ENCODE measurements at regions not wholly inside any gene's neighbourhood (a gene's known extent, or its start where the extent isn't known, plus 50 kb on each side); places are given as distances from the start of the nearest gene placed in this dataset.

DNA sequence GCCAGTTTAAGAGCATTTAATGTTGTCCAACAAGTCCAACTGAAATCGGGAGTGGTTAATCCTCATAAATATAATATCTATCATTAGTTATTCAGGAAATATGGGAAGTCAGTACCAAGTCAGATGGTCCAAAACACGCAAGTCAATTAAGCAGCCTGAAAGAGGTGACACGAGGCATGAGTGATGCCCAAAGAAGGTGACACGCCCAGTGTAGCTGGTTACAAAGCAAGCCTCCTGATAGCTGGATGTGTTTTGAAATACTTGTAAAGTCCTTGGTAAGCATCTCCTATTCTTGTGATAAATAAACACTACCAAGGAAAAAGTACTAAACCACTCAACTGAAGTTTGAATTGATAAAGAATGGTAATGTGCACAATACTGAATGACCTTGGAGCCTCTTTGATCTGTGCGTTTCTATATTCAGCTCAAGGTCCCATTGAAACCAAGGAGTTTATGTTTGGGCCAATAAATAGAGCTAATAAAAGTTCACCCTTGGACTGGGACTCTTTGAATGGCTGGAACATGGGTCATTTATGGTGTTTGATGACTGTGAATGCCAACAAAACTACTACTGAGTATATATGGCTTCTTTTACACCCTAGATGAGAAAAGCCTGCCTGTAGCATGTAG, 93.2 kb upstream of the KLF3 start:
- Histone ChIP-seq H3K36me3 (replicated peaks in 1 of 2; ENCODE audit: control extremely low read depth in 1 of 2, control insufficient read depth in 1 of 2, extremely low read depth in 1 of 2, insufficient read depth in 2 of 2, low read length in 1 of 2) (no peaks in the 10 kb centered on the region), H3K9me3 (ENCODE audit: control extremely low read depth in 1 of 3, control insufficient read depth in 2 of 3, insufficient read depth in 1 of 3, low read length in 2 of 3) (no peaks in the 10 kb centered on the region), H3K4me2 (replicated peaks; ENCODE audit: low read depth, low read length, poor library complexity, severe bottlenecking) (no peak overlapping the region), H4K20me1 (ENCODE audit: control insufficient read depth, insufficient read depth, low read length, poor library complexity, severe bottlenecking) (no peaks in the 10 kb centered on the region), H3K9ac (ENCODE audit: low read length) (no peak overlapping the region), H3K4me3 (ENCODE audit: control extremely low read depth in 1 of 5, extremely low read depth in 1 of 5, insufficient read depth in 1 of 5, low read depth in 2 of 5, low read length in 4 of 5) (no peak overlapping the region), H3K27ac (ENCODE audit: low read length in 2 of 2) (no peak overlapping the region), H3K79me2 (ENCODE audit: control insufficient read depth, insufficient read depth, low read length) (no peaks in the 10 kb centered on the region), H3K27me3 (replicated peaks in 1 of 4; ENCODE audit: control extremely low read depth in 1 of 4, control insufficient read depth in 3 of 4, insufficient read depth in 4 of 4, low read length in 3 of 4) (no peaks in the 10 kb centered on the region), H3K4me1 (ENCODE audit: control insufficient read depth in 2 of 2, insufficient read depth in 2 of 2, low read length in 2 of 2) (no peaks in the 10 kb centered on the region), H2AFZ (ENCODE audit: insufficient read depth, low read depth, low read length, poor library complexity, severe bottlenecking) (no peak overlapping the region)
- Mint-ChIP-seq H3K4me3 (no peak overlapping the region), H3K27ac (no peak overlapping the region), H3K27me3 (peaks cover 12% of the 10 kb centered on the region), H3K9me3 (ENCODE audit: insufficient read depth) (no peaks in the 10 kb centered on the region), H3K4me1 (peaks cover 2% of the 10 kb centered on the region)
- POLR2A ChIA-PET = no interaction called here
- ATAC-seq (ENCODE audit: low read depth) (no peak), DNase-seq (no peak)
- intact Hi-C loops (cut with micrococcal nuclease) = no loop called here
- CTCF ChIA-PET = no interaction called here
- 100% methylated on average over 2 of the region's 5 CpGs for WGBS (ENCODE audit: insufficient coverage)
- TF ChIP-seq, protein P1, sequence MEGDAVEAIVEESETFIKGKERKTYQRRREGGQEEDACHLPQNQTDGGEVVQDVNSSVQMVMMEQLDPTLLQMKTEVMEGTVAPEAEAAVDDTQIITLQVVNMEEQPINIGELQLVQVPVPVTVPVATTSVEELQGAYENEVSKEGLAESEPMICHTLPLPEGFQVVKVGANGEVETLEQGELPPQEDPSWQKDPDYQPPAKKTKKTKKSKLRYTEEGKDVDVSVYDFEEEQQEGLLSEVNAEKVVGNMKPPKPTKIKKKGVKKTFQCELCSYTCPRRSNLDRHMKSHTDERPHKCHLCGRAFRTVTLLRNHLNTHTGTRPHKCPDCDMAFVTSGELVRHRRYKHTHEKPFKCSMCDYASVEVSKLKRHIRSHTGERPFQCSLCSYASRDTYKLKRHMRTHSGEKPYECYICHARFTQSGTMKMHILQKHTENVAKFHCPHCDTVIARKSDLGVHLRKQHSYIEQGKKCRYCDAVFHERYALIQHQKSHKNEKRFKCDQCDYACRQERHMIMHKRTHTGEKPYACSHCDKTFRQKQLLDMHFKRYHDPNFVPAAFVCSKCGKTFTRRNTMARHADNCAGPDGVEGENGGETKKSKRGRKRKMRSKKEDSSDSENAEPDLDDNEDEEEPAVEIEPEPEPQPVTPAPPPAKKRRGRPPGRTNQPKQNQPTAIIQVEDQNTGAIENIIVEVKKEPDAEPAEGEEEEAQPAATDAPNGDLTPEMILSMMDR (IDR thresholded peaks at IDR 0.05) = no peak
- no peak for TF ChIP-seq EZH2 (IDR thresholded peaks at IDR 0.05; ENCODE audit: borderline replicate concordance, insufficient read depth, low read depth, low read length, poor library complexity, severe bottlenecking)

DNA sequence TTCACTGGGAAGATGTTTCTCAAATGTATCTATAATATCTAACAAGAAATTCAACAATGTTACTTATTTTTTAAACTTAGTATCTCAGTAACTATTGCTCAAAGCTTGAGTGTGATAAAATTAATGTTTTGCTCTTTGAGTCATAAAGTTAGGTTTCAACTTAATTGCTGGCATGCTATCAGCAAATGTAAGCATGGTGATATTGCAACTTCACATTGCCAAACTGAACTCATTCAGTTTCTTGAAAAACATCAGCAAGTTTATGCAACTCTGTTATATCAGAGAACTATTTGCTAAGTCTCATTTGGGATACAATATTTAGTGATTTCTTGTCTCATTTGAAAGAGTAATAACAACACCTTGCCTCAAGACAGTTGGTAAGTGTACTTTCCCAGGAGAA, 91.2 kb upstream of the KLF3 start:
- TF ChIP-seq, protein P1 (IDR thresholded peaks at IDR 0.05) = no peak
- TF ChIP-seq EZH2 (IDR thresholded peaks at IDR 0.05; ENCODE audit: borderline replicate concordance, insufficient read depth, low read depth, low read length, poor library complexity, severe bottlenecking) = no peak
- no peak for ATAC-seq (ENCODE audit: low read depth)
- POLR2A ChIA-PET = no interaction called here
- Mint-ChIP-seq H3K4me3 (no peak overlapping the region), H3K9me3 (ENCODE audit: insufficient read depth) (no peaks in the 10 kb centered on the region), H3K4me1 (peaks cover 2% of the 10 kb centered on the region), H3K27ac (no peak overlapping the region), H3K27me3 (peaks cover 8% of the 10 kb centered on the region)
- no peaks in the 10 kb centered on the region for H3K36me3 ChIP-seq (replicated peaks in 1 of 2; ENCODE audit: control extremely low read depth in 1 of 2, control insufficient read depth in 1 of 2, extremely low read depth in 1 of 2, insufficient read depth in 2 of 2, low read length in 1 of 2)
- H4K20me1 ChIP-seq (ENCODE audit: control insufficient read depth, insufficient read depth, low read length, poor library complexity, severe bottlenecking) = no peaks in the 10 kb centered on the region
- no peaks in the 10 kb centered on the region for H3K27me3 ChIP-seq (replicated peaks in 1 of 4; ENCODE audit: control extremely low read depth in 1 of 4, control insufficient read depth in 3 of 4, insufficient read depth in 4 of 4, low read length in 3 of 4)
- CTCF ChIA-PET = no interaction called here
- no peak overlapping the region for H3K9ac ChIP-seq (ENCODE audit: low read length)
- no peak for DNase-seq
- H3K79me2 ChIP-seq (ENCODE audit: control insufficient read depth, insufficient read depth, low read length) = no peaks in the 10 kb centered on the region
- no peak overlapping the region for H2AFZ ChIP-seq (ENCODE audit: insufficient read depth, low read depth, low read length, poor library complexity, severe bottlenecking)
- H3K27ac ChIP-seq (ENCODE audit: low read length in 2 of 2) = no peak overlapping the region
- H3K4me2 ChIP-seq (replicated peaks; ENCODE audit: low read depth, low read length, poor library complexity, severe bottlenecking) = no peak overlapping the region
- intact Hi-C loops (cut with micrococcal nuclease) = no loop called here
- H3K4me1 ChIP-seq (ENCODE audit: control insufficient read depth in 2 of 2, insufficient read depth in 2 of 2, low read length in 2 of 2) = no peaks in the 10 kb centered on the region
- H3K9me3 ChIP-seq (ENCODE audit: control extremely low read depth in 1 of 3, control insufficient read depth in 2 of 3, insufficient read depth in 1 of 3, low read length in 2 of 3) = no peaks in the 10 kb centered on the region
- H3K4me3 ChIP-seq (ENCODE audit: control extremely low read depth in 1 of 5, extremely low read depth in 1 of 5, insufficient read depth in 1 of 5, low read depth in 2 of 5, low read length in 4 of 5) = no peak overlapping the region

Measured in B cell (primary cell).